Activated CD4-positive, CD25-positive, alpha-beta regulatory T cell treated with anti-CD3 and anti-CD28 coated beads, Interleukin-2, amount 50 U/mL, for 16 hours (primary cell): ENCODE measurements at regions not wholly inside any gene's neighbourhood (a gene's known extent, or its start where the extent isn't known, plus 50 kb on each side); places are given as distances from the start of the nearest gene placed in this dataset.
"Not testable (repeated sequence)": the region's sequence is repeated elsewhere in the genome, so short reads cannot be mapped to it uniquely, and the experiment has no call there.

Experiments used
- DNase-seq: peaks from one replicate; pipeline ENCODE4 v3.0.0-alpha.2; 2020; ENCODE audit warnings: low read depth, low spot score

DNA sequence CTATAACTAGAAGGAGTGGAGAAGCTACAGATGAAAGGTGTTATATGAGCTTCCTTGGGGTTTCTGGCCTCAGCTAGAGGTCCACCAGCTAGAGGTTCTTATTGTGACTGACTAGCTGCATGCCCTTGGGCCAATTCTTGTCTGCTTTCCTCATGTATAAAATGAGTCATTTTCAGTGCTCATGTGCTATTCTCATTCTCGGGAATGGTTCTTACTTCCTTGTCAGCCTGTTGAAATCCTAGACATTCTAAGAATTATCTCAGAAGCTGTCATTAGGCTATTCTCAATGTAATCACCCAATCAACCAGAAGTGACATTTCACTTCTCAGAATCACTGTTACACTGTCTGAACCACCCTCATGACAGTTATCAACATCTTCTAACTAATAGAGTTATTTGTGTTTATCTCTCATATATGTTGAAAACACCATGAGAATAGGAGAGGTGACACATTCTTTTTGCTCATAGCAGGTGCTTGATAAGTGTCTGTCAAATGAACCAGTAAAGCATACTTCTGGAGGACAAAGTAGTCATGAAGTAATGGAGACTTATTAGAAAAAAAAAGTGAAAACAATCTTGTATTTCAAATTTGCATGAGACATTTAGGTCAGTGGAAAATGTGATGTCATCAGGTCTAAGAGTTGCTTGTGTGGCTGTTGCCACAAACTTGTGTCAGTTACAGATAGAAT lies 122.8 kb upstream of the IVNS1ABP start:
- peak; percentile 10 for DNase-seq

- DNase-seq, result no peak
These were observed 121.9 kb upstream of the IVNS1ABP start for GRCh38 chr1:185438936-185439335.

DNA sequence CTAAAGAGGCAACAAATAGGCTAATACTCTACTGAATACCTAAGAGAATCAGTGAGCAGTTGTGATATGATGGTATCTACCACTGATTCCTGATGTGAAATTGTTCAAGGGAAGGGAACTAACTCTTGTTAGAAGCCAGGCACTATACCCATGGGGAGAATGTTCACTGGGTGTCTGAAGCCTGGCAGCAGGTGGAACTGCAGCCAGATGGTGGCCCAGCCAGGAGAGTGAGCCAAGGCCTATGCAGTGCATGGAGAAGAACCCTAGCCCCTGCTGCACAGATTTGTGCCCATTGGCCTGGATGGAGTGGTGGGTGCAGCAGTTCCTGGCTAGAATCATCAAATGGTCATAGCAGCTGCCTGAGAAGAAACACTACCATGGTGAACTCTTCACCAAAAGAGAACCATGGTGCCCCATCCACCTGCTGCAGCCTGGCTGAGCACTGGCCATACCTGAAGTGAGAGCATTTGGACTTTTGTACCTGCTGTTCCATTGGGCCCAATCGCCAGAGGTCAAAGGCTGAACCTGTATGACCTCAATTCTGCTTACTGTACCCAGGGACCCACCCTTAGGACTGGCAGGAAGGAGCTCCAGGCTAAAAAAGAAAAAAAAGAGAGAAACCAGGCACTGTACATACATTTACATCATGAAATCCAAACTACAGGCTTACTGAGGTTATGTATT lies 118.8 kb upstream of the IVNS1ABP start:
- DNase-seq, result no peak

GRCh38 chr1:185434721-185435120 lies 117.7 kb upstream of the IVNS1ABP start:
- no peak for DNase-seq

DNA sequence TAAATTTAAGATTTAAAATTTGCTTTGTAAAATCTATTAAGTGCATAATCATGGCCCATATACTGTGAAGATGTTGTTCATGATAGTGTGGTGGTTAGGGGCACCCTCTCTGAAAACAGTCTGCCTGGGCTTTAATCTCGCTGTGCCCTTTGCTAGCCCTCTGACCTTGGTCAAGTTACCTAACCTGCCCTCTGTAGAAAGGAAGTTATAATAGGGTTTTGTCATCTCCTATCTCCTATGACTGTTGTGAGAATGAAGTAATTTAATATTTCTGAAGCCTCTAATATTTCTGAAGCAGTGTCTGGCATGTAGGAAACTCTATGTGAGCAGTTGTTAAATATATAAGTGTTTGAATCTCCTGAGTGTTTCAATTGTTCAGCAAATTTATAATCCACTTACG lies 116.6 kb upstream of the IVNS1ABP start:
- DNase-seq, result no peak

- no peak for DNase-seq
These were observed 115.9 kb upstream of the IVNS1ABP start for GRCh38 chr1:185432948-185433347.

DNA sequence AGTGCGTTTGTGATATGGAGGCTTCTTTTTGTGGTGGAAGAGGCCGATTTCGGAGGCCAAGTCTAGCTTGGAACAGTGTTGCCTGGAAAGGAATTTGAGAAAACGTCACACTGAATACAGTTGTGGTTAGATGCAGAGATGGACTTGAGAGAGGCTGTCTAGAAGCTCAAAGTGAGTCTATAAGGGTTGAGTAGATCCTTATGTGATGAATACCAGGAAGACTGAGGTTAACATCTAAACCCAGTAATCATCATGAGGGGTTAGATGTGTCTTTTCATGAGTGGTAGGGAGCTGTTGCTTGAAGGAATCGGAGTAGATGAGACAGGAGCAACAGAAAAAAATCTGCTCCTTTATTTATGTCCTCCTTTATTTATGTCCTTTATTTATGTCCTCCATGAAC lies 114.6 kb upstream of the IVNS1ABP start:
- DNase-seq, result no peak

DNA sequence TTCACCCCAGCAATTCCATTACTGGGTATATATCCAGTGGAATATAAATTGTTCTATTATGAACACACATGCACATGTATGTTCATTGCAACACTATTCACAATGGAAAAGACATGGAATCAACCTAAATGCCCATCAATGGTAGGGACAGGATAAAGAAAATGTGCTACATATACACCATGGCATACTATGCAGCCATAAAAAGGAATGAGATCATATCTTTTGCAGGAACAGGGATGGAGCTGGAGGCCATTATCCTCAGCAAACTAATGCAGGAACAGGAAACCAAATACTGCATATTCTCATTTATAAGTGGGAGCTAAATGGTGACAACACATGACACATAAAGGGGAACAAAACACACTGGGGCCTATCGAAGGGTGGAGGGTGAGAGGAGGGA lies 112.6 kb upstream of the IVNS1ABP start:
- DNase-seq, result not testable (repeated sequence)

DNA sequence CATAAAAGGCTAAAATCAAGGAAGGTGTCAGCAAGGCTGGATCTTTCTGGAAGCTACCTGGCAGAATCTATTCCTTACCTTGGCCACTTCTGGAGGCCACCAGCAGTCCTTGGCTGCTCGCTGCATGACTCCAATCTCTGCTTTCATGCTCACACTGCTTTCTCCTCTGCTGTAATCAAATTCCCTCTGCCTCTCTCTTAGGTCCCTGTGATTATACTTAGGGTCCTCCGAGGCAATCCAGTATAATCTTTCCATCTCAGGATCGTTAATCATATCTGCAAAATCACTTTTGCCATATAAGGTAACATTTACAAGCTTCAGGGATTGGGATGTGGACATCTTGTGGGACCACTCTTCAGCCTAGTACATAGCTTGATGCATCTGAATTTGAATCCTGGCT lies 110.7 kb upstream of the IVNS1ABP start:
- no peak for DNase-seq

DNA sequence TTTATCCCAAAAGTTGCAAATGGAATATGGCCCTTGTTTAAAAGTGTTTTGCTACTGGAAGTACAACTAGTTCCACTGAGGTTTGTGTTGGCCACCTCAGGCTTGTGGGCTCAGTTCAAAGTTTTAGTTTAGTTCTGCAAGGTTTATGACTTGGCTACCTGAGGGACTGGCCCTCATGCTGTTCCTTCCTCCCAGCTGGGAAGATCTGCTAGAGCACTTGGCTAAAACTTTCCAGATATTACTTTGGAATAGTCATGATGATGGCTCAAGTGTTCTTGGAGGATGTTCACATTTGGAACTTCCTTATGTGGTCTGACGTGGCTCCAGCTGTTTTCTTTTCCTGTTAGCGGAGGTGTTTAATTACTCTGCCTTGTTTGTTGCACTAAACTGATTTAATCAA lies 110.2 kb upstream of the IVNS1ABP start:
- DNase-seq, result no peak

DNA sequence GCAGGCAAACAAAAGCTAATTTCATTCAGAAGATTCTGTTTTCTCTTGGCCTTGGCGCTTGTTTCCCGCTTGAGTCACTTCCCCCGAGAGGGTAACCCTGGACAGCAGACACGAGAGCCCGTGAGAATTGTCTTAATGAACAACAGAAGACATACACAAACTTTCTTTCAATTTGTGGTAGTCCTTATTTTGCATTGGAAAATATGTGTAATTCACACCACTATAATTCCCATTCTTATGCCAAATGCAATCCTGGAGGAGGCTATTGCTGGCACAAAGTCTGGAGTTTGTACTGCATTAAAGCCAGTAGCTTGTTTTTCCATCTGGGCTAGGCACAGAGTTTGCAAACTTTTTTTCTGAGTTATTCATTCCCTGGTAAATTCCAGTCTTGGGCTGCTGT lies 109.8 kb upstream of the IVNS1ABP start:
- no peak for DNase-seq

- DNase-seq, result no peak
These were observed 108.1 kb upstream of the IVNS1ABP start for GRCh38 chr1:185425163-185425562.

DNA sequence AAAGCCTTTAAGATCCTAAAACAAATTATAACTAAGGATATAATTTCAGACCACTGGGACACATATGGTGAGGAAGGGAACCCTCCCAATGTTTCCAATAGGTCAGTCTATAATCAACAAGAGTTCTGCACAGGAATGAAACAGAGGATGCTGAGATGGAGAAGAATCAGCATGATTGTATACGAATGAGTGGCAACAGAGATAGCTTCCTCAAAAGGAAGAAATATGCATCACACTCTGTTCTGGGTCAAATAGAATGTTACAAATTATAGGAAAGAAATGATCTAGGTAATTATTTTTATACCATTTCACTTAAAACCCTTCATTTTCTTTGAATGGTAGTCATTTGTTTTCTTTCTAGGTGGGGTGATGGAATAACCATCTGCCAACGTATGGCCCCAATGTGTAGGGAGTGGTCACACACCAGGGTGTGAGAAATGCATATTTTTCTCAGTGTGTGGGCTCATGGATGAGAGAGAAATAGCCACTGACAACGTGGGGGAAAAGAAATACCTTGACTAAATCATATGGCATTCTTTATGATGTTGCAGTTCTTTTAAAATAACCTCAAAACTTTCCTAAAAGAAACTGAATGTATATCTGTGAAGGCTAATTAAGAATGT lies 104.6 kb upstream of the IVNS1ABP start:
- DNase-seq, result no peak

DNA sequence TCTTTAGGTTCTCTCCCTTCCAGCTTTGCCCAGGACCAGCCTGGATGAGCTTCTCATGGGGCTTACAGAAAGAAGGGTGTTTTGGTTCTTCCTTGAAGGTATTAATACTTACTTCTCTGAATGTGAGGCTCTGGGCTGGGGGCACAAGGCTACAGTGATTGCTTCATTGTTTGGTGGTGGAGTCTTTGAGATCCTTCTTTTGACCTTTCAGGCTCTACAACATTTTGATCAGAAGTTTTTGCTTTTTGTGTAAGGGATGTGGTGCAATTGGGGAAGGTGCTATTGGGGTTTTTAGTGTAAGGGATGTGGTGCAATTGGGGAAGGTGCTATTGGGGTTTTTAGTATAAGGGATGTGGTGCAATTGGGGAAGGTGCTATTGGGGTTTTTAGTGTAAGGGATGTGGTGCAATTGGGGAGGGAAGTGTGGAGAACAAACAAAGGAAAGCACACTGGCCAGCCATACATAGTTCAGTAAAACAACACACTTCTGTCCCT lies 103.6 kb upstream of the IVNS1ABP start:
- no peak for DNase-seq

- DNase-seq, result no peak
These were observed 102.7 kb upstream of the IVNS1ABP start for GRCh38 chr1:185419718-185420117.

DNA sequence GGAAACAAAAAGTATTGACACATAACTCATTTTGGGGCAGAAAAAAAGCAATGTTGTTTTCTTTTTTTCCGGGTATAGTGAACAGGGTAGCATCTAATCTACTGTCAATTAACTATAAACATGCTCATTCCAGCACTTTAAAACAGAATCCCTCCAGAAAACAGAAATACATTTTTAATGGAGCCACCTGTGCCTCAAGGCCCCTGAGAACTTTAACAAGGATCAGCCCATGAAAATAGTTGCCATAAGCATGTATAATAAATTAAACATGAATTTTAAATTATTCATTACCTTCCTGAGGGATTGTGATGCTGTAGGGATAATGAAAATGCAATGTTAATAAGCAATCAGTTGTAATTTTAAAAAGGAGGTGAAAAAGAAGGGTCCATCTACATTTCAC lies 101.4 kb upstream of the IVNS1ABP start:
- no peak for DNase-seq

DNA sequence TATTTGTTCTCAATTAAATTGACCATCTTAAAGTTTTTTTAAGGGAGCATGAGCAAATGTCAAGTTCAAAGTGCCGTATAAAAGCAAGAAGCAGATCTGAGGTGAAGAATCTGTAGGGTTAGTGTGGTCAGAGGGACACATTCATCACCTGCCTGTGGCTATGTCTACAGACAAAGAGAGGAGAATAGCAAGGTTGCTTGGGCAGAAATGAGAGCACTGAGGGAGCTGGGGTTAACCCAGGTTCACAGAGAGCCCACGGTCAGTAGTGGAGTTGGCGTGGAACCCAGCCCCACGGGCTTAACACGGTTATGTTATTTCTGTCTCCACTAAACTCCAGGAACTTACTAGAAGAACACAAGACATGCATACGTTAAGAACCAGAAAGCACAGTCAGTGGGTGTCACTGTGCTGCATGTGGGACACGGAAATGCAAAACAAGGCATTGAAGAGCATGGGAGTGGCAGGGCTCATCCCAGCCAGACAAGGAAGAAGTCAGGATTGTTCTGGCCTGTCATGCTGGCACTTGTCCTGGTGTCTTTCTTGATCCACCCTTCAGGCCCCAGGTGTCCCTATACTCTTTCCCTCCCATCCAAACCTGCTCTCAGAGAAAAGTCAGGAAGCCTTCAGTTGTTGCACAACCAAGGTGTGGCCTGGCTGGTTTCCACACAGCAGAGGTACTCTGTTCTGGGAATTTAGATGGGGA lies 95.5 kb upstream of the IVNS1ABP start:
- DNase-seq, result no peak

- DNase-seq, result no peak
These were observed 92.9 kb upstream of the IVNS1ABP start for GRCh38 chr1:185409763-185410528.

- DNase-seq, result no peak
These were observed 92.3 kb upstream of the IVNS1ABP start for GRCh38 chr1:185409345-185409744.

DNA sequence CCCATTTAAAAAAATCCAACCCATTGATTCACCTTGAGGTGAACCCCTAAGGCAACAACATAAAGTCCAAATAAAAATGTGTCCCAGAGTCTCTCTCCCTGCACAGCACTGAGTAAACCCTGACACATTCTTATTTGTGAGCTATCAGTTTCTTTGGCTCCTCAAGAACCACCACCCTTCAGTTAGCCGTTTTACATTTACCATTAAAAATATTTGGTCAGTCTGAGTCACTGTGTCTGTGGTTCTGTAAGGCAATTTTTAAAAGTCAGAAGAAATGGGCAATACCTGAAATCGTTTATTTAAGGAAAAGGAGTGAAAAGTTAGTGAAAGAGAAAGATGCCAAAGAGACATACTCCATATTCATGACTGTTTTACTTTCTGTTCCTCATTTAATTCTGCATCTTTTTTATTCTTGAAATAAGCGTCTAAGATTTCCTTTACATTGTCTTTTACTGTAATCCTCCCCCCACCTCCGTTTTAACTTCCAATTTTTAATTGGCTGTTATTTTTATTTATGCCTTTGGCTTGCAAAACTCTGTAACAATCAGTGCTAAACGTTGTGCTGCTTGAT lies 91.7 kb upstream of the IVNS1ABP start:
- no peak for DNase-seq

- DNase-seq, result no peak
These were observed 89.6 kb upstream of the IVNS1ABP start for GRCh38 chr1:185406691-185407009.
